ENCODE measurements at regions not wholly inside any gene's neighbourhood (a gene's known extent, or its start where the extent isn't known, plus 50 kb on each side); places are given as distances from the start of the nearest gene placed in this dataset.

DNA sequence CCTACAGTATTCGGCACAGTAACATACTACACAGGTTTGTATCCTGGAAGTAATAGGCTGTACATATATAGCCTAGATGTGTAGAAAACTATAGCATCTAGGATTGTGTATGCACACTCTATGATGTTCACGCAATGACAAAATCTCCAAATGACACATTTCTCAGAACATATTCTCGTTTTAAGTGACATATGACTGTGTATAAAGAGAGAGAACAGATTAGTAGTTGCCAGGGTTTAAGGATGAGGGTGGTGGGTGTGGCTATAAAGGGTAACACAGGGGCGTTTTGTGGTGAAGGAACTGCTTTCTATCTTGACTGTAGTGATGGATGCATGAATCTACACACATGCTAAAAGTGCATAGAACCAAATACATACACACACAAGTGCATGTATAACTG, 101.2 kb downstream of the ARL4A start:
- TF ChIP-seq, protein P1, sequence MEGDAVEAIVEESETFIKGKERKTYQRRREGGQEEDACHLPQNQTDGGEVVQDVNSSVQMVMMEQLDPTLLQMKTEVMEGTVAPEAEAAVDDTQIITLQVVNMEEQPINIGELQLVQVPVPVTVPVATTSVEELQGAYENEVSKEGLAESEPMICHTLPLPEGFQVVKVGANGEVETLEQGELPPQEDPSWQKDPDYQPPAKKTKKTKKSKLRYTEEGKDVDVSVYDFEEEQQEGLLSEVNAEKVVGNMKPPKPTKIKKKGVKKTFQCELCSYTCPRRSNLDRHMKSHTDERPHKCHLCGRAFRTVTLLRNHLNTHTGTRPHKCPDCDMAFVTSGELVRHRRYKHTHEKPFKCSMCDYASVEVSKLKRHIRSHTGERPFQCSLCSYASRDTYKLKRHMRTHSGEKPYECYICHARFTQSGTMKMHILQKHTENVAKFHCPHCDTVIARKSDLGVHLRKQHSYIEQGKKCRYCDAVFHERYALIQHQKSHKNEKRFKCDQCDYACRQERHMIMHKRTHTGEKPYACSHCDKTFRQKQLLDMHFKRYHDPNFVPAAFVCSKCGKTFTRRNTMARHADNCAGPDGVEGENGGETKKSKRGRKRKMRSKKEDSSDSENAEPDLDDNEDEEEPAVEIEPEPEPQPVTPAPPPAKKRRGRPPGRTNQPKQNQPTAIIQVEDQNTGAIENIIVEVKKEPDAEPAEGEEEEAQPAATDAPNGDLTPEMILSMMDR (IDR thresholded peaks at IDR 0.05): no peak
- no peak for TF ChIP-seq POLR2A (IDR thresholded peaks at IDR 0.05)
